Adrenal gland (tissue), 5 donors: ENCODE measurements at regions not wholly inside any gene's neighbourhood (a gene's known extent, or its start where the extent isn't known, plus 50 kb on each side); places are given as distances from the start of the nearest gene placed in this dataset.

Experiments
- CTCF ChIP-seq, 6 experiments: fragments of 450-650 bp in 4 of 6; fragments of 200-600 bp in 2 of 6; sonication (generic) in 1 of 6; IDR thresholded peaks; 1 replicate in 5 of 6; 2 replicates in 1 of 6; pipeline versions ENCODE4 v1.5.1 to v1.8.0; 2016 to 2021; ENCODE audit warnings: antibody characterized with exemption in 6 of 6, mild to moderate bottlenecking in 2 of 6, moderate library complexity in 1 of 6
- POLR2A ChIP-seq, 2 donors: fragments of 450-650 bp; IDR thresholded peaks; one replicate each; pipeline ENCODE4 v1.6.1; 2017; ENCODE audit warnings: antibody characterized with exemption in 2 of 2, mild to moderate bottlenecking in 2 of 2, moderate library complexity in 1 of 2
- donor health status: DM: no; HTN: no; CAD: no.

- TF ChIP-seq CTCF (IDR thresholded peaks at IDR 0.05) = no peak
- TF ChIP-seq POLR2A (IDR thresholded peaks at IDR 0.05) = no peak
Observed at GRCh38 chr3:107985496-107985895, 105.3 kb downstream of the CD47 start.
